Peyer's patch (tissue), 4 donors: ENCODE measurements at regions not wholly inside any gene's neighbourhood (a gene's known extent, or its start where the extent isn't known, plus 50 kb on each side); places are given as distances from the start of the nearest gene placed in this dataset.
"Not testable (repeated sequence)": the region's sequence is repeated elsewhere in the genome, so short reads cannot be mapped to it uniquely, and the experiment has no call there.

Experiments
- POLR2A ChIP-seq, 2 donors: fragments of 450-650 bp; IDR thresholded peaks; one replicate each; pipeline ENCODE4 v1.5.1; 2017; ENCODE audit warnings: antibody characterized with exemption in 2 of 2, mild to moderate bottlenecking in 2 of 2, moderate library complexity in 2 of 2
- TF ChIP-seq, protein P1 (sequence below), 6 experiments: fragments of 450-650 bp in 4 of 6; fragments of 200-600 bp in 2 of 6; sonication (generic) in 1 of 6; IDR thresholded peaks; one replicate each; pipeline ENCODE4 v1.5.1; 2017 to 2019; ENCODE audit warnings: antibody characterized with exemption in 6 of 6, mild to moderate bottlenecking in 3 of 6, moderate library complexity in 1 of 6

- TF ChIP-seq, protein P1, sequence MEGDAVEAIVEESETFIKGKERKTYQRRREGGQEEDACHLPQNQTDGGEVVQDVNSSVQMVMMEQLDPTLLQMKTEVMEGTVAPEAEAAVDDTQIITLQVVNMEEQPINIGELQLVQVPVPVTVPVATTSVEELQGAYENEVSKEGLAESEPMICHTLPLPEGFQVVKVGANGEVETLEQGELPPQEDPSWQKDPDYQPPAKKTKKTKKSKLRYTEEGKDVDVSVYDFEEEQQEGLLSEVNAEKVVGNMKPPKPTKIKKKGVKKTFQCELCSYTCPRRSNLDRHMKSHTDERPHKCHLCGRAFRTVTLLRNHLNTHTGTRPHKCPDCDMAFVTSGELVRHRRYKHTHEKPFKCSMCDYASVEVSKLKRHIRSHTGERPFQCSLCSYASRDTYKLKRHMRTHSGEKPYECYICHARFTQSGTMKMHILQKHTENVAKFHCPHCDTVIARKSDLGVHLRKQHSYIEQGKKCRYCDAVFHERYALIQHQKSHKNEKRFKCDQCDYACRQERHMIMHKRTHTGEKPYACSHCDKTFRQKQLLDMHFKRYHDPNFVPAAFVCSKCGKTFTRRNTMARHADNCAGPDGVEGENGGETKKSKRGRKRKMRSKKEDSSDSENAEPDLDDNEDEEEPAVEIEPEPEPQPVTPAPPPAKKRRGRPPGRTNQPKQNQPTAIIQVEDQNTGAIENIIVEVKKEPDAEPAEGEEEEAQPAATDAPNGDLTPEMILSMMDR (IDR thresholded peaks at IDR 0.05): not testable (repeated sequence)
- not testable (repeated sequence) for TF ChIP-seq POLR2A (IDR thresholded peaks at IDR 0.05)
Observed at GRCh38 chr14:105765072-105765825, 238.9 kb downstream of the TMEM121 start.
